ENCODE measurements at regions not wholly inside any gene's neighbourhood (a gene's known extent, or its start where the extent isn't known, plus 50 kb on each side); places are given as distances from the start of the nearest gene placed in this dataset.

GRCh38 chr5:91741764-91742505, 358.8 kb upstream of the ARRDC3 start:
- no peak for DNase-seq

GRCh38 chr5:91730026-91730425, 346.9 kb upstream of the ARRDC3 start:
- no peak for DNase-seq

GRCh38 chr5:91727463-91727862, 344.3 kb upstream of the ARRDC3 start:
- DNase-seq: no peak

GRCh38 chr5:91722736-91723467, 339.8 kb upstream of the ARRDC3 start:
- no peak for DNase-seq

- no peak for DNase-seq
These were observed 329.6 kb upstream of the ARRDC3 start for GRCh38 chr5:91712718-91713117.

GRCh38 chr5:91707521-91707841, 324.4 kb upstream of the ARRDC3 start:
- DNase-seq: no peak

GRCh38 chr5:91706785-91707520, 323.8 kb upstream of the ARRDC3 start:
- no peak for DNase-seq

GRCh38 chr5:91703128-91703527, 320.0 kb upstream of the ARRDC3 start:
- no peak for DNase-seq

- DNase-seq: no peak
These were observed 316.3 kb upstream of the ARRDC3 start for GRCh38 chr5:91699429-91699828.

- no peak for DNase-seq
These were observed 308.5 kb upstream of the ARRDC3 start for GRCh38 chr5:91691592-91691991.

GRCh38 chr5:91690921-91691320, 307.8 kb upstream of the ARRDC3 start:
- DNase-seq: no peak

- DNase-seq: no peak
These were observed 304.3 kb upstream of the ARRDC3 start for GRCh38 chr5:91687430-91687829.

GRCh38 chr5:91684625-91685024, 301.5 kb upstream of the ARRDC3 start:
- no peak for DNase-seq

- no peak for DNase-seq
These were observed 287.4 kb upstream of the ARRDC3 start for GRCh38 chr5:91670563-91670962.

GRCh38 chr5:91670122-91670521, 287.0 kb upstream of the ARRDC3 start:
- no peak for DNase-seq

GRCh38 chr5:91668261-91668660, 285.1 kb upstream of the ARRDC3 start:
- no peak for DNase-seq

- DNase-seq: no peak
These were observed 269.6 kb upstream of the ARRDC3 start for GRCh38 chr5:91652678-91653077.

- no peak for DNase-seq
These were observed 268.6 kb upstream of the ARRDC3 start for GRCh38 chr5:91651704-91652103.

- no peak for DNase-seq
These were observed 262.2 kb upstream of the ARRDC3 start for GRCh38 chr5:91645347-91645746.

GRCh38 chr5:91643797-91644196, 260.7 kb upstream of the ARRDC3 start:
- no peak for DNase-seq

- no peak for DNase-seq
These were observed 259.5 kb upstream of the ARRDC3 start for GRCh38 chr5:91642581-91642980.

- peak; percentile 43 for DNase-seq
These were observed 258.7 kb upstream of the ARRDC3 start for GRCh38 chr5:91641730-91642350.

GRCh38 chr5:91639744-91640143, 256.6 kb upstream of the ARRDC3 start:
- DNase-seq: no peak

GRCh38 chr5:91638010-91638409, 254.9 kb upstream of the ARRDC3 start:
- no peak for DNase-seq
